ENCODE measurements at regions not wholly inside any gene's neighbourhood (a gene's known extent, or its start where the extent isn't known, plus 50 kb on each side); places are given as distances from the start of the nearest gene placed in this dataset.

DNA sequence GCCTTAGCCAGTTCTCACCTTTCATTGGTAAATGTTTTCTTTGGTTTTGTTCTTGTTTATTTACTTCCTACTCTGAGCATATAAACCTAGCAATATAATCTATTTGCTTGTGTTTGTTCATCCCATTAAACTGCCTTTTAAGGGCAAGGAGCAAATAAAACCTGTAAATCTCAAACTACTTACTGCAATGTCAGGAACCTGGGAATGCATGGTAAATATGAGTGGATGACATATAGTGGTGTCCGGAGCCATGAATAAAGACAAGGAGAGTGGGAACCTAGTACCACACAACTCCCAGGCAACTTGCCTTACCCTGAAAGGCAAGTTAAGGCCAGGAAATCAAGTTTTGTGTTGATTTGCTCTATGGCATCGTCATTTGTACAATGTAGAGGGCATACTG lies 1133.7 kb upstream of the NCAM2 start:
- no peak for DNase-seq (ENCODE audit: low read depth)
- TF ChIP-seq, protein P1, sequence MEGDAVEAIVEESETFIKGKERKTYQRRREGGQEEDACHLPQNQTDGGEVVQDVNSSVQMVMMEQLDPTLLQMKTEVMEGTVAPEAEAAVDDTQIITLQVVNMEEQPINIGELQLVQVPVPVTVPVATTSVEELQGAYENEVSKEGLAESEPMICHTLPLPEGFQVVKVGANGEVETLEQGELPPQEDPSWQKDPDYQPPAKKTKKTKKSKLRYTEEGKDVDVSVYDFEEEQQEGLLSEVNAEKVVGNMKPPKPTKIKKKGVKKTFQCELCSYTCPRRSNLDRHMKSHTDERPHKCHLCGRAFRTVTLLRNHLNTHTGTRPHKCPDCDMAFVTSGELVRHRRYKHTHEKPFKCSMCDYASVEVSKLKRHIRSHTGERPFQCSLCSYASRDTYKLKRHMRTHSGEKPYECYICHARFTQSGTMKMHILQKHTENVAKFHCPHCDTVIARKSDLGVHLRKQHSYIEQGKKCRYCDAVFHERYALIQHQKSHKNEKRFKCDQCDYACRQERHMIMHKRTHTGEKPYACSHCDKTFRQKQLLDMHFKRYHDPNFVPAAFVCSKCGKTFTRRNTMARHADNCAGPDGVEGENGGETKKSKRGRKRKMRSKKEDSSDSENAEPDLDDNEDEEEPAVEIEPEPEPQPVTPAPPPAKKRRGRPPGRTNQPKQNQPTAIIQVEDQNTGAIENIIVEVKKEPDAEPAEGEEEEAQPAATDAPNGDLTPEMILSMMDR (conservative IDR thresholded peaks at IDR 0.05; ENCODE audit: low read depth, low read length) = no peak
- H3K4me3 ChIP-seq (ENCODE audit: low read depth, low read length) = no peak overlapping the region

DNA sequence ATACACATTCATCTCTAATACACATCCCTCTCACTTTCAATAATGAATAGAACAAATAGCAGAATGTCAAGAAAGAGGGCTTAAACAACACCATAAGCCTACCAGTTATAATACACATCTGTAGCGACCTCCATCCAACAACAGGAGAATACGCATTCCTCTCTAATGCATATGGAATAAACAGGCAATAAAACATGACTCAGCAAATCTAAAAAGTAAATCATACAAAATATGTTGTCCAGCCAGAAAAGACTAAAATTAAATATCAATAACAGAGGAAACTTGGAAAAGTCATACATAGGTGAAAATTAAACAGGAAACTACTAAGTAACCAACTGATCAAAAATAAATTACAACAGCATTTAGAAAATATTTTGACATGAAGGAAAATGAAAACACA lies 1127.5 kb upstream of the NCAM2 start:
- TF ChIP-seq, protein P1 (conservative IDR thresholded peaks at IDR 0.05; ENCODE audit: low read depth, low read length) = no peak
- no peak for DNase-seq (ENCODE audit: low read depth)
- no peak overlapping the region for H3K4me3 ChIP-seq (ENCODE audit: low read depth, low read length)

DNA sequence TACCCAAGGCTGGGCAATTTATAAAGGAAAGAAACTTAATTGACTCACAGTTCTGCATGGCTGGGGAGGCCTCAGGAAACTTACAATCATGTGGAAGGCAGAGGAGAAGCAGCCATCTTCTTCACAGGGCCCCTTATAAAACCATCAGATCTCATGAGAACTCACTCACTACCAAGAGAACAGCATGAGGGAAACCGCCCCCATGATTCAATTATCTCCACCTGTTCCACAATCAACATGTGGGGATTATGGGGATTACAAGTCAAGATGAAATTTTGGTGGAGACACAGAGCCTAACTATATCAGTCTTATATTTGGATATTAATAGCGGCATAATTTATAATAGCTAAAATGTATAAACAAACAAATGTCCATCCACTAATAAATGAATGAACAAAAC lies 1123.7 kb upstream of the NCAM2 start:
- no peak overlapping the region for H3K4me3 ChIP-seq (ENCODE audit: low read depth, low read length)

DNA sequence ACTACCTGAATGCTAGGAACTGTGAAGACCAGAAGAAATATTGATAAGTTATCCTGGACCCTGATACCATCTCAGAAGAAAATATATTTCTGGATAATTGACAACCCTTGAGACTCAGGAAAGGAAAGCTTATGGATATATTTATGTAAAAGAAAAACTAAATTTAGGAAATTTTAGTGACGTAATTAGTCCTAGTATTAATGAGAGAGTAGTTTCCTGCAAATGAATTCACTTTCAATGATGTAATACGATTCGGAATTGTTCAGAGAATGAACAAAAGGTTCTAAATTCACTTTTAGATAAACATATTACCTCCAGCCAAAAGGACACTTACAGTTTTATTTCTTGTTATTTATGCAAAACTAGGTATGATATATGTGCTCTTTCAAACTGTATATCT lies 1120.1 kb upstream of the NCAM2 start:
- no peak overlapping the region for H3K4me3 ChIP-seq (ENCODE audit: low read depth, low read length)
- no peak for DNase-seq (ENCODE audit: low read depth)
- TF ChIP-seq, protein P1 (conservative IDR thresholded peaks at IDR 0.05; ENCODE audit: low read depth, low read length) = no peak

More for the DNA sequence above, 1123.7 kb upstream of the NCAM2 start:
- TF ChIP-seq, protein P1 (conservative IDR thresholded peaks at IDR 0.05; ENCODE audit: low read depth, low read length) = no peak
- no peak for DNase-seq (ENCODE audit: low read depth)

DNA sequence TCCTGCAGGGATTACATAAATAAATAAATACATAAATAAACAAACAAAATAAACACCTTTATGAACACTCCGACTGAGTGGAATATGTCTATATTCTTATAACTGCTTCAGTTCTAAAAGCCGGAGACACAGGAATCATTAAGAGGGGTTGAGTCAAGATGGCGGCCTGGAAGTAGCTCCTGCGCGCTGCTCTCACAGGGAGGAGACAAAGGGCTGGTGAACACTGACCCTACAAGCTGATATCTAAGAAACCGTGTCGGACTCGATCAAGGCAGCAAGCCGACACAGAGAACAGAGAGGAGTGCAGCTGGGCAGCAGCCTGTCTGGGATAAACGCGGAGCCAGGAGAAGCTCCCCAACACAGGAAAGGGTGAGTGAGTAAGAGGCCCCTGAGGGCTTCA lies 1098.6 kb upstream of the NCAM2 start:
- DNase-seq (ENCODE audit: low read depth) = no peak
- TF ChIP-seq, protein P1 (conservative IDR thresholded peaks at IDR 0.05; ENCODE audit: low read depth, low read length) = no peak
- H3K4me3 ChIP-seq (ENCODE audit: low read depth, low read length) = no peak overlapping the region

DNA sequence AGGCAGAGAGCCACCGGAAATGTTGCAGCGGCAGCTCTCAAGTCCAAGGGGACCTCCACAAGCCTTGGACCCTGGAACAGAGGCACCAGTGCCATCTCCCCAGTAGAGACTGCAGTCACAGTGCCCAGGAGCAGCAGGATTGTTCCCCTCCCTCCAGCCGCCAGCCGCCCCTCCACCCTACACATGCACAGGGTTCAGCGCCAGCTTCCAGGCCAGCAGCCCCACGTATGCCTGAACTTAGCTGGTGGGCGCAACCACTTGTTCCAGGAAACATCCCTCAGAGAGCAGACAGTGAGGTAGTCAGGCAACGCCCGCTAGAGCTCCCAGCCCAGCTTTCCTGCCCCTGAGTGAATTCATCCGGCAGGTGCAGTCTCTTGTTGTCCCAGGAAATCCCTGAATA lies 1098.1 kb upstream of the NCAM2 start:
- TF ChIP-seq, protein P1 (conservative IDR thresholded peaks at IDR 0.05; ENCODE audit: low read depth, low read length) = no peak

DNA sequence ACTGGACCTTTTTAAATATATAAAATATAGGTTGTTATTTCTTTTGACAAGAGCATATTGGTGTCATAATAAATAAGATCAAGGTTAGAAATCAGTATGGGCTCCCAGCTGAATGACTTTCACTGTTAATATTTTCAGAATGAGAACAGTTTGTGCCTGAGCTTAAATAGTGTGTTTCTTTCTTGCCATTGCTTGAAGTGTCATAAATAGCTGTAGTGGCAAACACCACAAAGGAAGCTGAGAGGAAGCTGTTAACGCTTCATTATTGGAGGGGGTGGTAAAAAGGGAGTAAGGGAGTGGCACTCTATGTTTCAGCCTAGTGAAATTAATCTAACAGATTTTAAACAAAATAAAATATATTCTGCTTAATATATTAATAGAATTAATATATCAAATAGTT lies 1089.8 kb upstream of the NCAM2 start:
- TF ChIP-seq, protein P1 (conservative IDR thresholded peaks at IDR 0.05; ENCODE audit: low read depth, low read length) = no peak
- DNase-seq (ENCODE audit: low read depth) = no peak
- H3K4me3 ChIP-seq (ENCODE audit: low read depth, low read length) = no peak overlapping the region

More for the DNA sequence above, 1098.1 kb upstream of the NCAM2 start:
- DNase-seq (ENCODE audit: low read depth) = no peak
- H3K4me3 ChIP-seq (ENCODE audit: low read depth, low read length) = no peak overlapping the region
